HG03159 (cell line): ENCODE measurements at regions not wholly inside any gene's neighbourhood (a gene's known extent, or its start where the extent isn't known, plus 50 kb on each side); places are given as distances from the start of the nearest gene placed in this dataset.

Source experiments
- ATAC-seq: cut with Tn5 transposase; IDR thresholded peaks from one replicate; pipeline ENCODE4 v1.9.1; 2021; ENCODE audit warnings: mild to moderate bottlenecking, moderate library complexity; ENCODE audit not compliant: unreplicated experiment

GRCh38 chr13:80605716-80606115 is 264.8 kb upstream of the SPRY2 start:
- ATAC-seq = no peak

GRCh38 chr13:80605011-80605410 is 264.1 kb upstream of the SPRY2 start:
- no peak for ATAC-seq

DNA sequence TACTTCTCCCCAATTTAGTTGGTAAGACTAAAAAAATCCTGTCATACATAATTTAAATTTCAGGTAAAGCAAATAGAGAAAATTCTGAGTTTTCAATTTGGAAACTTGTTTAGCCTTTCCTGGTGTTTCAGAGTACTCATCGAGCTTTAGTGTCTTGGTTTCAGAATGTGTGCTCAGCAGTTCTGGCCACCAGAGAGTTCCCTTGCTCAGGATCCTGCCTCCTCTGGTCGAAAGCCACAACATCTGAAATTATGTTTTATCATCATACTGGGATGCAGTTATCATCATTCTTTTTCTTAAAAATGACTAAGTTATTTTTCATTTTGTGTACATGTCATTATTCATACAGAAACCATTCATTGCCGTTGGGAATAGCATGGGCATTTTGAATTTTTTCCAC is 263.2 kb upstream of the SPRY2 start:
- ATAC-seq = no peak

GRCh38 chr13:80603351-80603750 is 262.4 kb upstream of the SPRY2 start:
- no peak for ATAC-seq

- ATAC-seq = no peak
Observed at GRCh38 chr13:80599765-80600164, 258.8 kb upstream of the SPRY2 start.

DNA sequence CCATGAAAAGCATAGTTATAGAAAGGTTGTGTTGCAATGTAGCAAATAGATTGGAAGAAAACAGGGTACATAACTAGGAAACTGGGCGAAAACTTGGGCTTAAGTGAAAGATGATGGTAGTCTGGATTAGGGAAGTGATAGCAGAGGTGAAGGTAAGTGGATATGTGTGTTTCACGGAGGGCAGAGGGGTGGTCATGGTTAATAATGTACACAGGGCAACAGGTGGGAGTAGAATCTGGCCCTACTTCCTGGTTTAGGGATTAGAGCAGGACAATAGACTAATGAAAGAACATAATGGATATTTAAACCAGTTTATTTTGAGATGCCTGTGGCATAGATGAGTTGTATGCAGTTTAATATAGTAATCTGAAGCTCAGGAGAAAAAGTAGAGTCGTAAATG is 257.3 kb upstream of the SPRY2 start:
- no peak for ATAC-seq

- no peak for ATAC-seq
Observed at GRCh38 chr13:80591976-80592740, 251.2 kb upstream of the SPRY2 start.

- ATAC-seq = no peak
Observed at GRCh38 chr13:80590551-80590950, 249.6 kb upstream of the SPRY2 start.

DNA sequence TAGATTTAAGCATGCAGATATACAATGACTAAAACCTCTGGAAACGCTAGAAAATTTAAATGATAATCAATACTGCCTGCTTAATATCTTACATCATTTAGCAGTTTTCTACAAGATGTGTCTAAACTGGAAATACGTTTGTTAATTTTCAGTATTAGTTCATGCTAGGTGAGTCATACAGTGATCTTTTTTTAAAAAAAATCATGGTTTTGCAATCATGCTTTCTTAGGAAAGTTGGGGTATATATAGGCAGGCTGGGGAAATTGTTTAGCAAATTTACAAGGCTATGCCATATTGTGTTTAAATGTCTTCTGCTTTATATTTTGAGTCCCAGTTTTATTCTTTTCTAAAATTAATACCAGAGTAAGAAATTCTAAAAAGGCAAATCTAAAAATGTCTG is 245.4 kb upstream of the SPRY2 start:
- no peak for ATAC-seq

DNA sequence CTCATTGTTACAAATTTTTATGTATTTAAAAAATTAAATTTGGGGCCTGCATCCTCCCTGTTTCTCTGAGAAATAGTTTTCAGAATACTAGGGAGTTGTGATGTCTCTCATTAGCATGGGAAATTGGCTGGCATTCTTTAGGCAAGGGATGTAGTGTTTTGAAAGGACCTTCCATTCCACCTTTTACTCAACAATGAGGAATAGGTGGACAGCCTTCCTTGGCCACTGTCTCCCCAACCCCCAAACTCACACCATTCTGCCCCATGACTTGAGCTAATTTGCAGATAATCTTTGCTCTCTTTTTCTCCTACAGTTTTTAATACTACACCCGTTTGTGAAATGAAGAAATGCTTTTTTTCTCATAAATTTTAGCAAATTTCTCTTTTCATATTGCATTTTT is 244.6 kb upstream of the SPRY2 start:
- ATAC-seq = no peak

GRCh38 chr13:80584785-80585184 is 243.9 kb upstream of the SPRY2 start:
- no peak for ATAC-seq

DNA sequence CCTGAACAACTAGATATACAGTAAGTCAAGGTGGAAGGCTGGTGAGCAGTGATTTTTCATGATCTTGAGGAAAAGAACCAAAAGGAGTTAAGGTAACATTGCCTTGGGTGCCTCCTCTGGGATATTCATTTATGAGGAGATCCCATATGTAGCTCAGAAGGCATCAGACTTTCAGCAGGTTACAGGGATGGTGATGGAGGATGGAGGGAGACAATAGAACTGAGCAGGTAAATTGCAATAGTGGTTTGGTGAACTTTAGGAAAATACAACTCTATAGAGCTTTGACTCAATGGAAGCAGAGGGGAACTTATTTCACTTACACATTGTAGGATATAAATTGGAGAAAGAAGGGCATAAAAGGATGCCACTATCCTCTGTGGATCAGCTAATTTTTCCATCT is 243.4 kb upstream of the SPRY2 start:
- no peak for ATAC-seq

DNA sequence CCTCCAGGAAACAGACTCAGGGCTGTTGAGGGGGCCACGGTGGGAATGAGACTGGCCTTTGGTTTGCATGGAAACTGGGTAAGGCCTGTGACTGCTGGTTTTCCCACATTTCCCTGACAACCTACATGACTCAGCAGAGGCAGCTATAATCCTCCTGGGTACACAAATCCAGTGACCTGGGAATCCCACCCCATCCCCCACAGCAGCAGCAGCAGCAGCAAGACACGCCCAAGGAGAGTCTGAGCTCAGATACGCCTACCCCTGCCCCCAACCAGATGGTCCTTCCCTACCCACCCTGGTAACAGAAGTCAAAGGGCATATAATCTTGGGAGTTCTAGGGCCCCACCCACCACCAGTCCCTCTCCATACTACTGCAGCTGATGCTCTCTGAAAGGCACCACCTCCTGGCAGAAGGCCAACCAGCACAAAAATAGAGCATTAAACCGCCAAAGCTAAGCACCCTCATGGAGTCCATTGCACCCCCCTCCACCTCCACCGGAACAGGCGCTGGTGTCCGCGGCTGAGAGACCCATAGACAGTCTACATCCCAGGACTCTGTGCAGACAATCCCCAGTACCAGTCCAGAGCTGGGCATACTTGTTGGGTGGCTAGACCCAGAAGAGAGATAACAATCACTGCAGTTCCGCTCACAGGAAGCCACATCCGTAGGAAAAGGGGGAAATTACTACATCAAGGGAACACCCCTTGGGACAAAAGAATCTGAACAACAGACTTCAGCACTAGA is 237.2 kb upstream of the SPRY2 start:
- no peak for ATAC-seq

DNA sequence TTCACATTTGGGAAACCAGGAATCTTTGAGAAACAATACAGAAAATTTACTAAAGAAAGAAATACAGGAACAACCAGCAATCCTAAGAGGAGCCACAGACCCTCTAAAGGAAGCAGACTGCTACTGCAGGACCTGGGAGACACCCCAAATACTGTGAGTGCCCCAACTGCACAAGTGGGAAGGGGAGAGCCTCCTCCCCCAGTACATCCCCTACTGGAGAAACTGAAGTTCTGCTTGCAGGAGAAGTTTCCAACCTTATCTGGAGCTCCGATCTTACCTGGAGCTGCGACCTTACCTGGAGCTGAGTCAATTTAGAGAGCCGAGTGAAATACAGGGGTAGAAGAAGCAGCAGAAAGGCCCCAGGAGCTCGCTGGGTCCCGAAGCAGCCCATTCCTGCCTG is 236.4 kb upstream of the SPRY2 start:
- no peak for ATAC-seq

GRCh38 chr13:80574113-80574850 is 233.4 kb upstream of the SPRY2 start:
- ATAC-seq = no peak

- no peak for ATAC-seq
Observed at GRCh38 chr13:80572923-80573316, 232.0 kb upstream of the SPRY2 start.

DNA sequence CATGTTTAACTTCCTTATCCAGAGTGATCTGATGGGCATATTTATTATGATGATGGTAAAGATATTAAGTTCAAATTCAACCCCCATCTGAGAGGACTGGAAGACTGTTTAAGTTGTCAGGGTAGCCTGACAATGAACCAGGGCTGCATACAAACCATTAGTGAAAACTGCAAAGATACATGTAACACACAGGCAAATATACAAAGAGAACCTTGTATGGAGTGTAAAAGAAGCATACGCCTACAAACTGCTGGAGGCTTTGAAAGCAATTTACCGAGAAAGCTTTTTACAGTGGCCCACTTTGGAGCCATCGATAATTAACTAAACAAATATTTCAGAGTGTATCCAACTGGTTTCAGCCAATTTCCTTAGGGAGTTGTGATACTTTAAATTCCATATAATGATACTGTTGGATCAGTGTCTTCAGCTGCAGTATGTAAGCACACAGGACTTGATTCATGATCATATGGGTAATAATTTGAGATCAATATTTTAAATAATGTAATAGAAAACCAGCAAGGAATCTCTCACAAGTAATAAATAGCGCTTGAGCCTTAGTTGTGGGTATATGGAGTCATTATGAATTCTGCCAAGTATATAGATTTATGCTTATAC is 231.5 kb upstream of the SPRY2 start:
- no peak for ATAC-seq

- ATAC-seq = no peak
Observed at GRCh38 chr13:80571346-80572307, 230.7 kb upstream of the SPRY2 start.

DNA sequence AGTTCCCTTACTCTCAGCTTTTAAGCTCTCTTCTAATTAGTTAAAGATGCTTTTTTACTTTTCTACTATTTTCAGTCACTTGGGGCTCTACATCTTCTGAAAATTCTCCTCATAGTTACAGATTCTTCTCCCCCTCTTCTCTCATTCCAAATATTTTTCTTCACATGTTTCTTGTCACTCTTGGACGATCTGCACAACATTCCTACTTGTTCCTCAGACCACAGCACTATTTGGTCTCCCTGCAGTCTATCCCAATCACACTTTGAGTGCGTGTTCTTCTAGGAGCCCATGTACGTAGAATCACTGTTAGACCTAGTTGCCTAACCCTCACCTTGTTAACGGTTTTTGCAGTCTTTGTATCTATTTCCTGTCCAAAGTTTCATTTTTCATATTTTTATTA is 222.5 kb upstream of the SPRY2 start:
- ATAC-seq = no peak

DNA sequence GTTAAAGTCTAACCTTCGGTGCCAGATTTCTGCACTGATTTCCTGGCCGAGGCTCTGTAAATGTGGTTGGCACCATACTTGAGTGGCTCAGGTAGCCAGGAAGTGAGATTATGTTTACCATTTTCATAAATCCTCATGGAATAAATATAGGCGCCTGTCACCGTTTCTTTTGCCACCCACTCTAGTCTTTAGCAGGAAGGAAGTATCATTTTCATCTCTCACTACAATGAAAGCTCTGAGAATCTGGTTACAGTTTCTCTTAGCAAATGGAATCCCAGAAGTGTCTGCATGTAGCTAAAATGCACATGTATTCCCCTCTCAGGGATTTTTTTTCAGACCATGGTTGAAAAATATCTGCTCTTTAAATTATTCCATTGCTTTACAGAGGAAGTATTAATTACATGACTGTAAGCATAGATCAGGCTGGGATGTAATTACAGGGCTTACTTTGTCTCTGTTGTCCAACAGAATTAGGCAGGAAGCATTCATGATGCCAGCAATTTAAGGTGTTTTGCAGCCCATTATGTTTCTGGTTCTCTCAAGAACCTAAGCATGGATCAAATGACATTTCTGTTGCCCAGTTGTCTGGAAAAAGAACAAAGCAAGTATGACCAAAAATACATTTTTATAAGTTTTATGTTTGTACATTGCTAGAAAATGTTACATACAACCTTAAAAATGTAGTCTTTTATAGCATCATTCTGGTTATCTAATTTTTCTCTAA is 221.7 kb upstream of the SPRY2 start:
- no peak for ATAC-seq
